OCI-LY1 (cell line): ENCODE measurements at regions not wholly inside any gene's neighbourhood (a gene's known extent, or its start where the extent isn't known, plus 50 kb on each side); places are given as distances from the start of the nearest gene placed in this dataset.
"Not testable (repeated sequence)": the region's sequence is repeated elsewhere in the genome, so short reads cannot be mapped to it uniquely, and the experiment has no call there.

Experiments used
- CTCF ChIP-seq: fragments of 200-600 bp; sonication (generic), shearing (Covaris generic); IDR thresholded peaks from 2 replicates; pipeline ENCODE4 v1.5.1; 2017; ENCODE audit warnings: mild to moderate bottlenecking, antibody characterized with exemption, low read length, moderate library complexity, mixed read lengths
- EZH2 ChIP-seq: fragments of 200-600 bp; sonication (generic), shearing (Covaris generic); IDR thresholded peaks from 2 replicates; pipeline ENCODE4 v1.8.0; 2017; ENCODE audit warnings: borderline replicate concordance, mixed run types, mild to moderate bottlenecking, antibody characterized with exemption, low read length, moderate library complexity, mixed read lengths

- TF ChIP-seq CTCF, EZH2: not testable (repeated sequence)
Observed at GRCh38 chr13:31608780-31609179, 130.5 kb upstream of the RXFP2 start.
